ENCODE measurements at regions not wholly inside any gene's neighbourhood (a gene's known extent, or its start where the extent isn't known, plus 50 kb on each side); places are given as distances from the start of the nearest gene placed in this dataset.
"Not testable (repeated sequence)": the region's sequence is repeated elsewhere in the genome, so short reads cannot be mapped to it uniquely, and the experiment has no call there.

- FAIRE-seq: no peak
These were observed 249.7 kb upstream of the DAB2 start for GRCh38 chr5:39674209-39675082.

- no peak for FAIRE-seq
These were observed 246.8 kb upstream of the DAB2 start for GRCh38 chr5:39671561-39671961.

GRCh38 chr5:39670955-39671354, 246.2 kb upstream of the DAB2 start:
- no peak for FAIRE-seq

- no peak for FAIRE-seq
These were observed 245.6 kb upstream of the DAB2 start for GRCh38 chr5:39670391-39670790.

GRCh38 chr5:39668980-39669379, 244.2 kb upstream of the DAB2 start:
- FAIRE-seq: no peak

- no peak for FAIRE-seq
These were observed 240.5 kb upstream of the DAB2 start for GRCh38 chr5:39665328-39665727.

GRCh38 chr5:39662945-39663344, 238.2 kb upstream of the DAB2 start:
- FAIRE-seq: no peak

GRCh38 chr5:39661026-39661779, 236.4 kb upstream of the DAB2 start:
- FAIRE-seq: no peak

- FAIRE-seq: no peak
These were observed 235.2 kb upstream of the DAB2 start for GRCh38 chr5:39660020-39660419.

GRCh38 chr5:39658866-39659265, 234.1 kb upstream of the DAB2 start:
- no peak for FAIRE-seq

- FAIRE-seq: no peak
These were observed 233.2 kb upstream of the DAB2 start for GRCh38 chr5:39657943-39658342.

- FAIRE-seq: no peak
These were observed 231.8 kb upstream of the DAB2 start for GRCh38 chr5:39656600-39656999.

- FAIRE-seq: no peak
These were observed 229.9 kb upstream of the DAB2 start for GRCh38 chr5:39654715-39655114.

- FAIRE-seq: not testable (repeated sequence)
These were observed 227.7 kb upstream of the DAB2 start for GRCh38 chr5:39652481-39652880.

- FAIRE-seq: no peak
These were observed 227.3 kb upstream of the DAB2 start for GRCh38 chr5:39652036-39652435.

GRCh38 chr5:39650008-39650762, 225.4 kb upstream of the DAB2 start:
- FAIRE-seq: no peak

GRCh38 chr5:39648848-39649227, 224.1 kb upstream of the DAB2 start:
- FAIRE-seq: no peak

- FAIRE-seq: no peak
These were observed 223.5 kb upstream of the DAB2 start for GRCh38 chr5:39648085-39648847.

GRCh38 chr5:39640552-39640951, 215.8 kb upstream of the DAB2 start:
- no peak for FAIRE-seq

GRCh38 chr5:39639618-39640089, 214.9 kb upstream of the DAB2 start:
- FAIRE-seq: no peak

- FAIRE-seq: no peak
These were observed 214.0 kb upstream of the DAB2 start for GRCh38 chr5:39638813-39639212.

- no peak for FAIRE-seq
These were observed 208.3 kb upstream of the DAB2 start for GRCh38 chr5:39633057-39633456.

- FAIRE-seq: no peak
These were observed 207.2 kb upstream of the DAB2 start for GRCh38 chr5:39631958-39632357.

Data from islet of Langerhans (tissue), 1 donor.